Brain microvascular endothelial cell (primary cell): ENCODE measurements at regions not wholly inside any gene's neighbourhood (a gene's known extent, or its start where the extent isn't known, plus 50 kb on each side); places are given as distances from the start of the nearest gene placed in this dataset.

Experiments used
- DNase-seq: peaks from one replicate; pipeline ENCODE4 v3.0.0-alpha.2; 2020
- H3K27ac ChIP-seq: fragments of 250-450 bp; sonication (Bioruptor Pico); 2 replicates; pipeline ENCODE4 v1.5.1; 2020; ENCODE audit warnings: mild to moderate bottlenecking, moderate library complexity
- H3K27me3 ChIP-seq: fragments of 250-450 bp; sonication (Bioruptor Pico); replicated peaks from 2 replicates; pipeline ENCODE4 v1.5.1; 2020; ENCODE audit warnings: mild to moderate bottlenecking
- H3K36me3 ChIP-seq: fragments of 250-450 bp; sonication (Bioruptor Pico); replicated peaks from 2 replicates; pipeline ENCODE4 v1.5.1; 2020; ENCODE audit warnings: mild to moderate bottlenecking
- H3K4me3 ChIP-seq: 2 replicates; pipeline ENCODE4 v1.5.1; 2011; ENCODE audit warnings: low read depth, mild to moderate bottlenecking, control low read depth, low read length, moderate library complexity
- CTCF ChIP-seq: IDR thresholded peaks from 2 replicates; pipeline ENCODE4 v1.5.1; 2011; ENCODE audit warnings: low read depth, mild to moderate bottlenecking, moderate library complexity, low read length, control low read depth, inconsistent platforms; ENCODE audit errors: missing control alignments
- in situ Hi-C: cut with HindIII; loops from 2 replicates; pipeline ENCODE4 v1.10.0; 2017; ENCODE audit warnings: low sequenced_read_pairs, low pct_ligation_motif_present

- Histone ChIP-seq H3K4me3 (no peak overlapping the region), H3K27ac (no peak overlapping the region), H3K27me3 (no peaks in the 10 kb centered on the region), H3K36me3 (no peaks in the 10 kb centered on the region)
- in situ Hi-C loops = no loop called here
- no peak for TF ChIP-seq CTCF
- DNase-seq = no peak
Observed at GRCh38 chr1:97976801-97977200, 56.0 kb upstream of the DPYD start.
